A549 (cell line): ENCODE measurements at regions not wholly inside any gene's neighbourhood (a gene's known extent, or its start where the extent isn't known, plus 50 kb on each side); places are given as distances from the start of the nearest gene placed in this dataset.

ENCODE experiments used
- BCL3 ChIP-seq: fragments of >200 bp; sonication (Bioruptor Twin); formaldehyde crosslinking; IDR thresholded peaks from 3 replicates; pipeline ENCODE4 v1.6.1; 2016
- FOSL2 ChIP-seq, 2 experiments: fragments of 450-650 bp in 1 of 2; fragments of >200 bp in 1 of 2; sonication (Bioruptor Twin) in 1 of 2; formaldehyde crosslinking; IDR thresholded peaks; 2 replicates each; pipeline versions ENCODE4 v1.5.0 to v1.6.1; 2016 to 2020; ENCODE audit warnings: mild to moderate bottlenecking in 1 of 2, moderate library complexity in 1 of 2
- GATA3 ChIP-seq: IDR thresholded peaks from 2 replicates; pipeline ENCODE4 v1.6.1; 2012; ENCODE audit warnings: borderline replicate concordance
- HDAC2 ChIP-seq: fragments of 200-600 bp; sonication (generic); IDR thresholded peaks from 2 replicates; pipeline ENCODE4 v1.6.1; 2016
- JUN ChIP-seq, 2 experiments: fragments of >200 bp; sonication (Bioruptor Twin); formaldehyde crosslinking; IDR thresholded peaks; 2 replicates in 1 of 2; 3 replicates in 1 of 2; pipeline ENCODE4 v1.6.1; 2016 to 2017
- MAFK ChIP-seq: fragments of 450-650 bp; IDR thresholded peaks from 2 replicates; pipeline ENCODE4 v1.6.1; 2014; ENCODE audit not compliant: partially characterized antibody
- MYC ChIP-seq: IDR thresholded peaks from 2 replicates; pipeline ENCODE4 v1.6.1; 2012; ENCODE audit warnings: mild to moderate bottlenecking, inconsistent platforms, low read length, improper control_type of control experiment, borderline replicate concordance
- POLR2A ChIP-seq: IDR thresholded peaks from 2 replicates; pipeline ENCODE4 v1.6.1; 2012; ENCODE audit warnings: mild to moderate bottlenecking, low read length
- TF ChIP-seq, protein P1 (sequence below): fragments of >200 bp; sonication (Bioruptor Twin); formaldehyde crosslinking; IDR thresholded peaks from 3 replicates; pipeline ENCODE4 v1.5.1; 2016
- TF ChIP-seq, protein P2 (sequence below): IDR thresholded peaks from 2 replicates; pipeline ENCODE4 v1.6.1; 2012
- TF ChIP-seq, protein P3 (sequence below): fragments of 150-350 bp; IDR thresholded peaks from 2 replicates; pipeline ENCODE4 v1.6.1; 2014; ENCODE audit warnings: low read depth, mild to moderate bottlenecking, low read length

DNA sequence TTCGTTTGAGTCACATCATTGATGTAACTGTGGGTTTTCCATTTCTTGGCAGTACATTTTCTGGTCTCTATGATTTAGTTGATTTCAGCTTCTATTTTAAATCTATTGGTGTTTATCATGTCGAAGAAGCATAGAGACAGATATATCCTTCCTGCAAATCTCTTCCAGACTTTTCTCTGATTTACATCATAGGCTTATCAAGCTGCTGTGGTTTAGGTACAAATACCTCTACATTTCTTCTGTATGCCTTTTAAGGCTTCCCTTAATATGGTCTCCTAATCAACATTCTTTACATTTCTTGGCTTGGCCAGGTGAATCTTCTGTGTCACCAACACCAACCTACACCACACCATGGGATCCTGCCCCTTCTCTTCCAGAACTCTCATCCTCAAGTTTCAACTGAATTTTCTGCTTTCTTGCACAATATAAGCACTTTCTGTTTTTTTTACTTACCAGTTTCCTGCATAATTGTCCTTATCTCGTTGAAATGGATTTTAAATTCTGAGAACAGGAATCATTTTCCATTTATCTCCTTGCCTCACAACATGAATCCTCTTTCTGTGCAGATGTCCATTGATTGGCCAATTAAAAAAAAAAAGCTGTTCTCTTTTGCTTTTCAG lies 626.9 kb downstream of the ANKRD50 start:
- TF ChIP-seq, protein P1, sequence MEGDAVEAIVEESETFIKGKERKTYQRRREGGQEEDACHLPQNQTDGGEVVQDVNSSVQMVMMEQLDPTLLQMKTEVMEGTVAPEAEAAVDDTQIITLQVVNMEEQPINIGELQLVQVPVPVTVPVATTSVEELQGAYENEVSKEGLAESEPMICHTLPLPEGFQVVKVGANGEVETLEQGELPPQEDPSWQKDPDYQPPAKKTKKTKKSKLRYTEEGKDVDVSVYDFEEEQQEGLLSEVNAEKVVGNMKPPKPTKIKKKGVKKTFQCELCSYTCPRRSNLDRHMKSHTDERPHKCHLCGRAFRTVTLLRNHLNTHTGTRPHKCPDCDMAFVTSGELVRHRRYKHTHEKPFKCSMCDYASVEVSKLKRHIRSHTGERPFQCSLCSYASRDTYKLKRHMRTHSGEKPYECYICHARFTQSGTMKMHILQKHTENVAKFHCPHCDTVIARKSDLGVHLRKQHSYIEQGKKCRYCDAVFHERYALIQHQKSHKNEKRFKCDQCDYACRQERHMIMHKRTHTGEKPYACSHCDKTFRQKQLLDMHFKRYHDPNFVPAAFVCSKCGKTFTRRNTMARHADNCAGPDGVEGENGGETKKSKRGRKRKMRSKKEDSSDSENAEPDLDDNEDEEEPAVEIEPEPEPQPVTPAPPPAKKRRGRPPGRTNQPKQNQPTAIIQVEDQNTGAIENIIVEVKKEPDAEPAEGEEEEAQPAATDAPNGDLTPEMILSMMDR, result no peak
- TF ChIP-seq, protein P2, sequence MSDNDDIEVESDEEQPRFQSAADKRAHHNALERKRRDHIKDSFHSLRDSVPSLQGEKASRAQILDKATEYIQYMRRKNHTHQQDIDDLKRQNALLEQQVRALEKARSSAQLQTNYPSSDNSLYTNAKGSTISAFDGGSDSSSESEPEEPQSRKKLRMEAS, result no peak
- no peak for TF ChIP-seq JUN (IDR thresholded peaks at IDR 0.05)
- TF ChIP-seq, protein P3, sequence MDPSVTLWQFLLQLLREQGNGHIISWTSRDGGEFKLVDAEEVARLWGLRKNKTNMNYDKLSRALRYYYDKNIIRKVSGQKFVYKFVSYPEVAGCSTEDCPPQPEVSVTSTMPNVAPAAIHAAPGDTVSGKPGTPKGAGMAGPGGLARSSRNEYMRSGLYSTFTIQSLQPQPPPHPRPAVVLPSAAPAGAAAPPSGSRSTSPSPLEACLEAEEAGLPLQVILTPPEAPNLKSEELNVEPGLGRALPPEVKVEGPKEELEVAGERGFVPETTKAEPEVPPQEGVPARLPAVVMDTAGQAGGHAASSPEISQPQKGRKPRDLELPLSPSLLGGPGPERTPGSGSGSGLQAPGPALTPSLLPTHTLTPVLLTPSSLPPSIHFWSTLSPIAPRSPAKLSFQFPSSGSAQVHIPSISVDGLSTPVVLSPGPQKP, result no peak
- no peak for TF ChIP-seq MYC
- TF ChIP-seq POLR2A, result no peak
- no peak for TF ChIP-seq MAFK
- no peak for TF ChIP-seq HDAC2
- no peak for TF ChIP-seq GATA3
- TF ChIP-seq BCL3, result no peak
- TF ChIP-seq FOSL2 (IDR thresholded peaks at IDR 0.05), result no peak
- no peak for TF ChIP-seq FOSL2 (CRISPR knock-in tag; IDR thresholded peaks at IDR 0.05)
